Renal pelvis (tissue), 1 donor: ENCODE measurements at regions not wholly inside any gene's neighbourhood (a gene's known extent, or its start where the extent isn't known, plus 50 kb on each side); places are given as distances from the start of the nearest gene placed in this dataset.
"Not testable (repeated sequence)": the region's sequence is repeated elsewhere in the genome, so short reads cannot be mapped to it uniquely, and the experiment has no call there.

Experiments used
- DNase-seq: peaks from one replicate; pipeline ENCODE4 v3.0.0-alpha.2; 2013

GRCh38 chr2:95654897-95655296 lies 63.1 kb downstream of the TRIM43 start:
- DNase-seq: not testable (repeated sequence)

DNA sequence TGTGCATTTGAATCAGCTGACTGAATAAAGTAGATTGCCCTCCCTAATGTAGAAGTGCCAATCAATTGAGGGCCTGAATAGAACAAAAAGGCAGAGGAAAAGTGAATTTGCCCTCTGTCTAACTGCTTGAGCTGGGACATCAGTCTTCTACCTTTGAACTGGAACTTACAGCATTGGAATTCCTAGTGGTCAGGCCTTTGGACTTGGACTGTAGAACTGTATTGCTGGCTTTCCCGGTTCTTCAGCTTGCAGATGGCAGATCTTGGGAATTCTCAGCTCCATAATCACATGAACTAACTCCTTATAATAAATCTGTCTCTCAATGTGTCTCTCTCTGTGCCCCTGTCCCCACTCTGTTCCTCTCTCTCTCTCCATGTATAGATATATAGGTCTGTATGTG lies 64.8 kb downstream of the TRIM43 start:
- not testable (repeated sequence) for DNase-seq

GRCh38 chr2:95657937-95658336 lies 66.1 kb downstream of the TRIM43 start:
- not testable (repeated sequence) for DNase-seq

- DNase-seq: not testable (repeated sequence)
Measured at GRCh38 chr2:95660766-95661562, 69.2 kb downstream of the TRIM43 start.

- not testable (repeated sequence) for DNase-seq
Measured at GRCh38 chr2:95663471-95664441, 72.0 kb downstream of the TRIM43 start.

- not testable (repeated sequence) for DNase-seq
Measured at GRCh38 chr2:95666636-95667035, 74.8 kb downstream of the TRIM43 start.

GRCh38 chr2:95667480-95667879 lies 75.7 kb downstream of the TRIM43 start:
- no peak for DNase-seq

DNA sequence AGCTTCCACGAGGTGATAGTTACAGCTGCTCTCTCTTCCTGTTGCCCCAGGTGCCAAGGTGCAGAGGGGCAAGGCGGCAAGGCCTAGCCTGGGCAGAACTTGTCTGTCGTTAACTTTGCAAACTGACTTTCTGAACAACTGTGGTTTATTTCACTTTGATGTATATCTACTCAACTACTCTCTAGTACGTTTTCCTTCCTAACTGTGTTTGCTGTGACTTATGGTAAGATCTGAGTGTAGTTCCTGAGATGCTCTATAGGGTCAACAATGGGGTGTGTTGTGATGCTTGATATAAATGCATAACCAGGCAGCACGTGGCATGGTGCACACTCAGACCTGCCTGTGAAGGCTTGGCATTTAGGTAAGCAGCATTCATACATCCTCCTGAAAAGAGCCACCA lies 77.1 kb downstream of the TRIM43 start:
- not testable (repeated sequence) for DNase-seq

GRCh38 chr2:95669441-95669991 lies 77.7 kb downstream of the TRIM43 start:
- no peak for DNase-seq

GRCh38 chr2:95670167-95670566 lies 78.4 kb downstream of the TRIM43 start:
- DNase-seq: no peak

DNA sequence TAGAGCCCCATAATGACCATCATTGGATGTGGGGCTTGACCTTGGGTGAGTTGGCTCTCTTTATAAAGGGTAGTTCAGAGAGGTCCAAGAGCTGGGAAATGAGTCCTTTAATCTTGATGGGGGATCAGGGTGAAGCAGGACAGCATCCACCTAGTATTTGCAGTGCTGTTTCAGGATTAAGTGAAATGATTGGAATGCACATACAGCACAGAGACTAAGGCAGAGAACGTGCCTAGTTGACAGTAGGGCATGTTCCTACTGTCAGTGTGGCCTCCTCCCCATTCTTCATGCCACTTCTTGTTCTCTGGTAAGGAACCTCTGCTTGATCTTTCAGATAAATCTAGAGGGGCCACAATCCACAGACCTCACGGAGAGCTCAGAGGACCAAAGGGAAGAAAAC lies 78.9 kb downstream of the TRIM43 start:
- no peak for DNase-seq

DNA sequence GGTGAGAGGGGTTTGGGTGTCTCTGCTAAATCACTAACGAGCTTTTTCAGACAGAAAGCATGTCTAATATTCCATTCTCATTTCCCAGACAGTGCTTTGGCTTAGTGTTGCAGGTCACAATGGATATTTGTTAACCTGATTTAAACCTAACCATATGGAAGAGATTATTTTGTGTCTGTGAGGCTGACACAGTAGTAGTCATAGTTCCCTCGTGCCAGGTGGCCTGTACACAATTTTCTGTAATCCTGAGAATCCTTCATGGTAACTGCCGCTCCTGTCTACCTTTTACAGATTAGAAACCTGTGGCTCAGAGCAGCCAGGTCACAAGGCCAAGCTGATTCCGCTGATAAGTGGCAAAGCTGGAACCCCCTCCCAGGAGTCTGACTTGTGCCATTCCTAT lies 79.4 kb downstream of the TRIM43 start:
- DNase-seq: not testable (repeated sequence)

GRCh38 chr2:95671992-95672391 lies 80.2 kb downstream of the TRIM43 start:
- not testable (repeated sequence) for DNase-seq

GRCh38 chr2:95672500-95672899 lies 80.7 kb downstream of the TRIM43 start:
- DNase-seq: not testable (repeated sequence)

- DNase-seq: no peak
Measured at GRCh38 chr2:95674186-95674585, 82.4 kb downstream of the TRIM43 start.

- DNase-seq: not testable (repeated sequence)
Measured at GRCh38 chr2:95676573-95676972, 84.8 kb downstream of the TRIM43 start.

GRCh38 chr2:95677346-95677745 lies 85.5 kb downstream of the TRIM43 start:
- no peak for DNase-seq

DNA sequence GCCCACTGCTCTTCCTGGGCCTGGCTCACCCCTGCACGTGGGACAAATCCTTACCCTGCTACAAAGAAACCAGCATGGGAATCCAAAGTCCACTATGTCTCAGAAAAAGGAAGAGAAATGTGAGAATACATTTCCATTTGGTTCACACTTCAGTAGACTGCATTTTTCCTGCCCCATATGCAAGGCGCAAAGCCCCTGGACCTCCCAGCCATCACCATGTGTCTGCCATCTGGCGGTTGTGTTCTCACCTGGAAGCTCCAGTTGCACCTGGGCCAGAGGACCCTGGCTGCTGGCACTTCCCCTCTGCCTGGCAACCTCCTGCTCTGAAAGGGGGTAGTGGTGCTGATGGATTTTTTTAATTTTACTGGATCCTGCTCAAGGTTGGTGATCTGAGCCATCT lies 86.0 kb downstream of the TRIM43 start:
- not testable (repeated sequence) for DNase-seq

DNA sequence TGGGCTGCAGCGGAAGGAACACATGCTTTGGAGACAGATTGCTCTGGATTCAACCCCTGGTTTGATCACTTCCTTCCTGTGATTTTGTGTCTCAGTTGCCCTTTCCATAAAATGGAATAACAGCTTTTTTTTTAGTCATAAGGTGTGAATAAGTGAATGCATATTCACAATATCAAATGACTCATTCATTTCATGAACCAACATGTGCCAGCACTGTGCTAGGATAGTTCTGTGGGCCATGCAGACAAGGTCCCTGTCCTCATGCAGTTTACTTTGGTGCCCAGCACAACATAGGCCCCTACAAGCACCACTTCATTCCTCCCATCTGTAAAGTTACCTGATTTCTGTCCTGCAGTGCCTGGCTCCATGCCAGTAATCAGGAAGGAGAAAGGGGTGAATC lies 89.4 kb downstream of the TRIM43 start:
- not testable (repeated sequence) for DNase-seq

DNA sequence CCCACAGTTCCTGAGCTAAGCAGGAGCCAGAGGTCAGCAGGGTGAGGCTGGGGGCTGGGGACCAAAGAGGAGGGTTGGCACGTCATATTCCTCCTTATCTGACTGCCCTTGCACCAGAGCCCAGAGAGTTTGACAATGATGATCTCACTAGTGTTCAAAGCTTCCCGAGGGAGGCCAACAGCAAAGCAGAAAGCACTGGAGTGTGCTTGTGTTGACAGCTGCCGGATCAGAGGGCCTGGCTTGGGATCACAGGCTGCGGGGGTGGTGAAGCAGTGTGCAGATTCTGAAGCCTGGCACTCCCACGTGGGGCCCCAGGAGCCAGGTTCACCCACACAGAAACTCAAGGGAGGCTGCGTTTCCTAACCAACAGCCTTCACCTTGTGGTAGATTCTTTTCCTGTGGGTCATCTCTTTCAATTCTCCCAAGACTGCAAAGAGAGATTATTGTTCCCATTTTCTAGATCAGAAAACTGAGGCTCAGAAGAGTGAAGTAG lies 89.8 kb downstream of the TRIM43 start:
- peak; percentile 51 for DNase-seq

GRCh38 chr2:95682889-95683517 lies 91.2 kb downstream of the TRIM43 start:
- not testable (repeated sequence) for DNase-seq

- DNase-seq: no peak
Measured at GRCh38 chr2:95685513-95685912, 93.7 kb downstream of the TRIM43 start.
